ENCODE measurements at regions not wholly inside any gene's neighbourhood (a gene's known extent, or its start where the extent isn't known, plus 50 kb on each side); places are given as distances from the start of the nearest gene placed in this dataset.

DNA sequence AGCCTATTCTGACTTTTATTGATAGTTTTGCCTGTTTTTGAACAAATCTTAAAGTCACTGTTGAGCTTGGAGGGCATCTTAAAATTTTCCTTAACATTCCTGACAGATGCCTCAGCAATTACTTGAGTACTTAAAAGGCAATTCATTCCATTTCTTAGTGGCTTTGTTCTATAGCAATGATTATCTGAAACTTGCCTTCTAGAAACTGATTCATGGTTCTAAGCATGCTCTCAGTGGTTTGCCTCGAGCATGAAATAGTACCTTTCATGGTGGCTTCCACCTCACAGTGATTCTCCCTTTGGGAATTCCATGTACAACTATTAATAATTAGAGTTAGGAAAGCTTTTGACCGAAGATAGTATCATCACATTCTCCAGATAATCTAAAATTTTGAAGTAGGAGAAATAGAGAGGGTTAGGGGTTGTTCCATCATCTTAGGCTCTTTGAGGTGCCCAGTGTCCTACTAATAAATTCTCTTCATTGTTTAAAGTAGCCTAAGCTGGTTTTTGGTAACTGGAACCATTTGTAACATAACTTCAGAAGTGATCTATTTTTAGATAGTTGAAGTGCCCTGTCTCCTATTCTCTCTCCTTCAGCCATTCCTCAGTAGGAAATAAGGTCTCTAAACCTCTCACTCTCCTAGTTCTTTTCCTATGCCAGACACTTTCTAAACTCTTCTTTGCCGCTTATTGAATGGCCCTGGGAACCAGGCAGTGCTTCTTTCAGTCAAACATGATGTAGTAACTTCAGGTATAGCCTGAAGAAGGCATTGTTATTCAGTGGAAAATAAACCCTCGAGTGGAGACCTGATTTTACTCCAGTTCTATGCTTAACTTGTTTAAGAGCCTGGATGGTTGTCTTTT is 156.1 kb downstream of the HAUS1 start:
- TF ChIP-seq, protein P1, sequence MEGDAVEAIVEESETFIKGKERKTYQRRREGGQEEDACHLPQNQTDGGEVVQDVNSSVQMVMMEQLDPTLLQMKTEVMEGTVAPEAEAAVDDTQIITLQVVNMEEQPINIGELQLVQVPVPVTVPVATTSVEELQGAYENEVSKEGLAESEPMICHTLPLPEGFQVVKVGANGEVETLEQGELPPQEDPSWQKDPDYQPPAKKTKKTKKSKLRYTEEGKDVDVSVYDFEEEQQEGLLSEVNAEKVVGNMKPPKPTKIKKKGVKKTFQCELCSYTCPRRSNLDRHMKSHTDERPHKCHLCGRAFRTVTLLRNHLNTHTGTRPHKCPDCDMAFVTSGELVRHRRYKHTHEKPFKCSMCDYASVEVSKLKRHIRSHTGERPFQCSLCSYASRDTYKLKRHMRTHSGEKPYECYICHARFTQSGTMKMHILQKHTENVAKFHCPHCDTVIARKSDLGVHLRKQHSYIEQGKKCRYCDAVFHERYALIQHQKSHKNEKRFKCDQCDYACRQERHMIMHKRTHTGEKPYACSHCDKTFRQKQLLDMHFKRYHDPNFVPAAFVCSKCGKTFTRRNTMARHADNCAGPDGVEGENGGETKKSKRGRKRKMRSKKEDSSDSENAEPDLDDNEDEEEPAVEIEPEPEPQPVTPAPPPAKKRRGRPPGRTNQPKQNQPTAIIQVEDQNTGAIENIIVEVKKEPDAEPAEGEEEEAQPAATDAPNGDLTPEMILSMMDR (IDR thresholded peaks at IDR 0.05), result no peak
- TF ChIP-seq POLR2A (IDR thresholded peaks at IDR 0.05) (no peak), POLR2AphosphoS5 (IDR thresholded peaks at IDR 0.05) (no peak)
